UCSD-AML1 (cell line): ENCODE measurements at regions not wholly inside any gene's neighbourhood (a gene's known extent, or its start where the extent isn't known, plus 50 kb on each side); places are given as distances from the start of the nearest gene placed in this dataset.

Experiments
- DNase-seq: peaks from one replicate; lab custom pipeline; 2025; ENCODE audit not compliant: unreplicated experiment; lab: John Stamatoyannopoulos, UW

DNA sequence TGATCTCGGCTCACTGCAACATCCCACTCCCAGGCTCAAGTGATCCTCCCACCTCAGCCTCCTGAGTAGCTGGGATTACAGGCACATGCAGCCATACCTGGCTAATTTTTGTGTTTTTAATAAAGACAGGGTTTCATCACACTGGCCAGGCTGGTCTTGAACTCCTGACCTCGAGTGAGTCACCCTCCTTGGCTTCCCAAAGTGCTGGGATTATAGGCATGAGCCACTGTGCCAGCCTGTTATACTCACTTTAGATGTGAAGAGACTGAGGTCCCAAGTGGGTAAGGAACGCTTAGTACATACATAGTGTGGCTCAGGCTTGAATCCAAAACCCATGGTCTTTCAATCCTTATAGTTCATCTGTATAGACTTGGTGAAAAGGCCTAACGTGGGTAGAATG lies 63.7 kb upstream of the EPS8L3 start:
- DNase-seq = no peak

DNA sequence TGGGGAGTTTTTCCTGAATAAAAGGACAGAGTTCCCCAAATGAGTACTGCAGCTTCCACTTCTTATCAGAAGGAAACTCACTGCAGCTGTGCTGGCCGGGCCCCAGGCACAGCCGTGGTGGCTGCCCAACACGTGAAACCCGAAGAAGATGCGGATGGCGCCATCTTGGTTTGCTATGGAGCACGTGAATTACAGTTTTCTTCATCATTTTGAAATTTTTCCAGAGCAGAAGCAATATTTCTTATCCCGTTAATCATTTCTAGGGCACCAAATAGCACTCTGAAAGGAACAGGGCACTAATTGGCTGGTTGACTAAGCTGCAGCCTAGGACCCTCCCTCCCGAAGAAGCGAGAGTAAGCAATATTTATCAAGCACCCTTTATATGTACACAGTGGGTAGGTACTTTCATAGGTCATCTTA lies 63.2 kb upstream of the EPS8L3 start:
- peak; percentile 34 for DNase-seq

DNA sequence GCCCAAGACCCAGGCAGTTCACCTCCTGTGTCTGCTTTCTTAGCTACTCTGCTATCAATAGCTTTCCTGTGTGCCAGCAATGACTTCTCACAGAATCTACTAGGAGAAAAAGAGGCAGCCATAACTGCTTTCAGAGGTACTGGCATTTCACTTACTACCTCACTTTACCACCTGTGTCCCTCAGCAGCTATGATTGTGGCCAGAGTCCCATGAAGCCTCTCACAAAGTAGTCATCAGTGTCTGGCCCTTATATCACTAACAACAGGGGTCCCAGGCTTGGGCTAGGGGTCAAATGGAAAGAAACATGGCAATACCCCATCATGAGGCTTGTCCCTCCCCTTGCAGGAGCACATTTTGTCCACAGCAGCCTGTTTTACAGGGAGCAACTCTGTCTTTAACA lies 62.7 kb upstream of the EPS8L3 start:
- DNase-seq = no peak

DNA sequence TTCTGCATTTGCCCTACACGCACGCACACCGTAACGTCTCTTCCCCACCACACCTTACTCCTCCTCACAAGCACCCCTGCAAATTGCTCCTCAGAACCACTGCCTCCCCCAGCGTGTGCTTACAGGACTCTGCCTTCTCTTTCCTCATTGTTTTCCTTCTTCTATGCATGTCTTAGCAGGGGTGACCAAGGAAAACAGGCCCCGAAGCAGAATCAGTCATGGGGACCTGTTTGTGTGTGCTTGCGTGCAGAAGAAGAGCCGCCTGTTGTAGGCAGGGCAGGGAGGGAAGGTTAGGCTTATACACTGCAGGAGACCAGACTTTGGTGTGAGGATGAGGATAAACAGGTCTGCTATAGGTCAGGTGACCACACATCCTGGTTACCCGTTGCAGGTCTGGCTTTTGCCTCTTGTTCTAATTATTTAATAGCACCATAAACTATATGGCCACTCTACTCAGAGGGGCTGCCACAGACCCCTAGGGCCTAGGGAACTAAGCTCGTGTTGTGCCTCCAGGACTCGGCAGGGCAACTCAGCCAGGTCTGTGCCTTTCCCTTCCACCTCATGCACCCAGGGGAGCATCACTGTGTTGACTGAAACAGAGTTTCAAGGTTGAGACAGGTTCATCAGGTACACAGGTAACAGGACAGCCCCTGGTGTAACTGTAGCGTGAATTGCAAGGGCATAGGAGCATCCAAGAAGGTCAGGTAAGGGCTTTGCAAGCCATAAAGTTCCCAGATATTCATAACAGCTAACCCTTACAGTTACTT lies 60.8 kb upstream of the EPS8L3 start:
- DNase-seq = no peak

DNA sequence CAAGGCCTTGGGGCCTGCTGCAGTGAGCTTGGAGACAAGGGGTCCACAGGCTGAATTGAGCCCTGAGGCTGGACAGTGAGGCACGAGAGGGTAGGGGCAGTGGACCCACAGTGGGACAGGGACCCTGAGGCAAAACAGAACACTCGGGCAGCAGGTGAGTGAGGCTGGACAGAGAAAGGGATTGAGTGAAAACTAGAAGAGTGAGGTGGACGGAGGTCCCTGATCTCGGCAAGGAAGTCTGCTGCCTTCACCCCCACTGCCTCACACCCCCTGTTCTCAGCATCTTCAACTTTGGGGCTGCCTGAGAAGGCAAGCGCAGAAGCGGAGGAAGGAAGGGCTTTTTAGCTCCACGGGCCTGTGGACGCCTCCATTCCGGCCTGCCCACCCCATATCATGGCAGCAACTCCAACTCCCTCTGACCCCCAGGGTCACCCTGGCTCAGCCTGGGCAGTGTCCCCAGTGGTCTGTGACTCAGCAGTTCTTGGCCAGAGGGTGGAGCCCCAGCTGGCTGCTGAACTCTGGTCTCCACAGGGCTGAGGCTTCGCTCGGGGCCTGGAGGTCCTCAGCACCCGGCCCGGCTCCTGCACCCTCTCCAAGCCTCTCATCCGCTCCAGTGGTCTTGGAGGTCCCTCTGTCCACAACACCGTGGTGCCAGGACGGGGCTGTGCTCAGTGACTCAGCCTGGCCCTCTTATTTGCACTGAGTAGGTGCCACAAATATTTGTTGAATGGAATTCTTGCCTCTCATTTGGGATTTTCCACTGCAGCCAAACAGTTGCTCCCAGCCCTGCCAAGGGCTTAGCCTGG lies 60.0 kb upstream of the EPS8L3 start:
- DNase-seq = no peak

DNA sequence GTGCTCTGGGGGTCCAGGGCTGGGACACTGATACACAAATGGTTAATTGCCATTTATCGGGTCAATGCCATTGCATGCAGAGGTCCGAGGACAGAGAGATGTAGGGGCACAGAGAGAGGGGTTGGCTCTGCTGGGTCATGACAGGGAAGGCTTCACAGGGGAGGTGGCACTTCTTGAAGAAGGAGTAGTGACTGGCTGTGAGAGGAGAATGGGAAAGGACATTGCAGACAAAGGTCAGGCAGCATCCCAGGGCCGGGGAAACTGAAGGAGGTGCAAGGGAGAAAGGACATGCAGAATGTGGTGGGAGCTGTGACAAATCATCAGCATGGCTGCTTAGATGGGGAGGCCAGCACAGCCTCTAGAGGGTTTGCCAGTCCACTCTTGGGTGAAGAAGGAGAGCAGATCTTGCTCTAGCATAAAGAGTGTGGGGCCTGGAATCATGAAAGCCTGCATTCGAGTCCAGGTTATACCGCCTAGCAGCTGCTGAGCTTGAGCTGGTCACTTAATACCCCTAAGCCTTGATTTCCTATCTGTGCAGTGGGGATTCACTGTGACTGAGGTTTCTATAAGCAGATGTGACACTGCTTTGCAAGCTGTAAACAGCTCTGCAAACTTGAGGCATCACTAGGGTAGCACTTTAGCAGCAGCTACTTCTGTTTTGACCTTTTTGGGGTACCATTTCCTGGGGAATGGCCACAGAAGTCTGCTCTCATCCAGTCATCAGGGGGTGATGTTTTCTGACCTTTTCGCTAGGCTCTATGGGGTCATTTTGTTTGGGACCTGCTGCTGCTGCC lies 59.2 kb upstream of the EPS8L3 start:
- DNase-seq = no peak

DNA sequence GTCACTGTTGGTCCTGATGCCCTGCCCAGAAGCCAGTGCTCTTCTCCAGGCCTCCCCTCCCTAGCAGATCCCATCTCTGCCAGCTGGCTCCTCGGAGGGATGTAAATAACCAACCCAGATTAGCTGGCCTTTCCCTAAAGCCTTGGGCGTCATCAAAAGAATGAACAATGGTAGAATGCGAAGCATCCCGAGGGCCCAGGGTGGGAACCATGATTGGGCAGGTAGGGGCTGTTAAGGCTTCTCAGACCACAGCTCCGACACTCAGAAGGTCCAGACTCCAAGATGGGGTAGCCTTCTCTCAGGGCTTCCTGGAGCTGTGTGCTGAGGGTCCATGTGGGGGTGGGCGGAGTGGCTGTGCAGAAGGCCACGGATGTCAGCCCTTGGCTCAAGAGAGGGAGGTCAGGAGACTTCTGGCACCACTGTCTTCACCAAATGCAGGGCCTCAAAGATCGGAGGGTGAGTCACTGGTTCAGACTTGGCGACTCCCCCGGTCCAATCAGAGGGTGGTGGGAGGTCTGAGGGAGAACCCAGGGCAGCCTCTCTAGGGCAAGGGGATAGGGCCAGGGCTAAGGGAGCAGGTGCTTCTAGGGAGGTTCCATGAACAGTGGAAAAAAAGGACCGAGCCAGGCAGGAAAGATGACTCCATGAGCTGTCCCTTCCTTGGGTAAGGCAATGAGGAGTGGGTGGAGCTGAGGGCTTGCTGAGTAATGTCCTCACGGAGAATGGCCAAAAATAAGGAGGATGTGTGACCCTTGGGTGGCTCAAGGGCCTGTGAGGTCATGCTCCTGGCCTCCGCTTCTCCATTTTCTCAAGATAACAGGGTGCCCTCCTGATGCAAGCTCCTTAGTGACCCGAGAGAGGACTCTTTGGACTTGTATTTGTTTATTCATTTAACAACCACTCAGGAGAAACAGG lies 58.4 kb upstream of the EPS8L3 start:
- no peak for DNase-seq

DNA sequence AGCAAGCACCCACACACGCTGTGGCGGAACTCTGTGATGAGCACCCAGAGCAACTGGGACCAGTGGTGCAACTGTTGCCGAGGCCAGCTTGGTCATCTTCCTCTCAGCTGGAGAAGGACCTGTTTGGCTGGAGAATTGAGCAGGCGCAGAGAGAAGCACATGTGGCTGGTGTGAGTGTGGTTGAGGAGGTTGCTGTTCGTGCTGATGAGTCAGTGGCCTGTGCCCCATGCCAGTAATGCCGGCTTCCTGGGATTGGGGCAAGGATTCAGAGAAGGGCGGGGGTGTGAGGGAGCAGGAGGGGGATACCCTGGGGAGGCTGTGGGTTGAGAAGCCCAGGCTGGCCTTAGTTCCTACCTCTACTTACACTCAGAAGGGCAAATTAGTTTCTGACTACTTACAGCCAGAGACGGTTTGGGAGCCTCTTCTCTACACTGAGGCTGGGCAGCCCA lies 57.5 kb upstream of the EPS8L3 start:
- peak; percentile 54 for DNase-seq

DNA sequence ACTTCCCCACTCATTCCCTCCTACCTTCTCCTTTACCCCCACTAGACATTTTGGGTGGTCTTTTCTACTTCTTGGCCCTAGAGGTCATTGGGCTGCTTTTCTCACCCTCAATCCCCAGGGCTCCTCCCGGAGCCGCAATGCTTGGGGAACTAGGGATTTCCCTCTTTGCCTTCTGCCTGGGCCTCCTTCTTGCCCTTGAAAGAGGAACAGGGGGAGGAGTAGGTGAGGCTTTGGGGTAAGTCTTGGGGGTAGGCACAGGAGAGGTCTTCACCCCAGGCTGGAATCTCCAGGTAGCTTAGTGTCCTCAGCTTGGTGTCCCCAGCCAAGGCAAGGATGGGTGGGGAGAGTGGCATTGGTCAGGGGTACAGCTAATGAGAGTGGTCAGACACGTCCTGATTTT lies 56.2 kb upstream of the EPS8L3 start:
- no peak for DNase-seq

DNA sequence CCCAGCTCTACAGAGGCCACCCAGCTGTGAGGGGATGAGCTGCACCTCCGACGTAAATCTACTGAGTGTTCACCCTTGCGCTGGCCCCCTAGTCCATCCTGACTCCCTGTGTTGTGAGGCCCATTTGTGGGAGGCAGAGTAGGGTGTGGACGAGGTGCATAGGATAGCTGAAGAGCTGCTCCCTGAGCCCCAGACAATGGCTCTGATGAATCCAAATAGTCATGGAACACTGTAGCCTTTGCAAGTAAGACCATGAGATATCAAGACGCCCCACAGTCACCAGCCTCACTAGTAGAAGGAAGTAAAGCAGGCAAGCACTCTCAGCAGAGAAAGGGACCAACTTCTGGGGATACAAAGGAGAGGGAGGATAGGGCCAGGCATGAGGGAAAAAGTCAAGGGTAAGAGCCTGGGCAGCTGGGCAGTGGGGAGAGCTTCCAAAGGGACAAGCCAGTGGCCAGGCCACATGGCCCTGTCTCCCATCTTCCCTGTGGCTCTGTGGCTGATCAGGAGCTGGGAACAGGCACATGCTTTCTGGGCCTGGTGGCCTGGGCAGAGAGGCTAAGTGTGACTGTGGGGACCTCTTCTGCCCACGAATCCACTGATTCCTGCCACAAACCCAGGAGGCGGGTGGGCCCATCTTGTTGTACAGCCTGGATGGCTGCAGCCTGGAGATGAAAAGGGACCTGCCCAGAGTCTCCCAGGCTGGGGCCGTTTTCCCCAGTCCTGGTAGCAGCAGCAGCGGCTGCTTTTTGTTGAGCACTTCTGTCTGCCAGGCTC lies 55.5 kb upstream of the EPS8L3 start:
- no peak for DNase-seq

DNA sequence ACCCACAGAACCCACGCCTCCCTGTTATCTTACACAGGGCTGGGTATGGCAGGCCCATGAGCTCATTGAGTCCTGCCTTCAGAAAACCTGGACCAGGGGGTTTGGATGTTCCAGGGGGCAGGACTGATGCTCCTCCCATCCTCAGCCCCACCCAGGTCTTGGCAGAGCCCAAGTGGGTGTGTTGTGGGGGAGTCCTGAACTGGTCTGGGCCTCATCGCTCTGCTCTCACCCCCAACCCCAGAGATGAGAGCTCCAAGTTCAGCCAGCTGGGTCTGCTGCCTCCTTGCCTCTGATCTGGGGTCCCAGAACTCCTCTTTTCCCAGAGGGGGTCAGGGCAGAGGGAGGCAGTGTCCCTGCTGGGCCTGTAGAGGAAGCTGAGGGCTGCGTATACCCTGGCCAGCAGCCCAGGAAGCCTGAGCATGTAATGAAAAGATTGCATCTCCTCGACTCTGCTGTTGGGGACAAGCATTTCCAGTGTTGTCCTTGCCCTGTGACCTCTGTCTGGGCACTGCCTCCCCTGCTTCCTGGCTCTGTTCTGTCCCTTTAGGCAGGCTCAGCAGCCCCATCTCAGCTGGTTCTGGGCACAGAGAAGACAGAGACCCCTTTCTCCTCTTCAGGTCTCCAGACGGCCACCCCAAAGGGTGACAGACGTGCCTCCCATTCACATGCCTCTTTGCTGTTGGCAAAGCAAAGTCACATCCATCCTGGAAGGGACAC lies 54.7 kb upstream of the EPS8L3 start:
- DNase-seq = no peak

DNA sequence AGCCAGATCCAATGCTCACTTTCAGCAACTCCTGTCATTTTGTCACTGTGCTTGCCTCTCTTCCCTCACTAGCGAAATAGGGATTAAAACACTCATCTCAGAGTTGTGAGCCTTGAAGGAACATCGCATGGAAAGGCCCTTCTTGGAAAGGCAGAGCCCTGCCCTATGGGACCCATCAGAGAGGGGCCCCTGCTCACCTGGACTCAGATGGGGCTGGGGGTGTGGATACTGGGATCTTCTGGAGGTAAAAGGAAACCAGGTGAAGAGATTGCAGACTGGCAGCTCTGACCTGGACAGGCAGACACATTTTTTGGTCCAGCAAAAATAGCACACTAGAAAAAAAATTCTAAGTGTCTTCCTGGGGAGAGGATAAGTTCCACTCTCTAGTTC lies 54.2 kb upstream of the EPS8L3 start:
- DNase-seq = no peak

DNA sequence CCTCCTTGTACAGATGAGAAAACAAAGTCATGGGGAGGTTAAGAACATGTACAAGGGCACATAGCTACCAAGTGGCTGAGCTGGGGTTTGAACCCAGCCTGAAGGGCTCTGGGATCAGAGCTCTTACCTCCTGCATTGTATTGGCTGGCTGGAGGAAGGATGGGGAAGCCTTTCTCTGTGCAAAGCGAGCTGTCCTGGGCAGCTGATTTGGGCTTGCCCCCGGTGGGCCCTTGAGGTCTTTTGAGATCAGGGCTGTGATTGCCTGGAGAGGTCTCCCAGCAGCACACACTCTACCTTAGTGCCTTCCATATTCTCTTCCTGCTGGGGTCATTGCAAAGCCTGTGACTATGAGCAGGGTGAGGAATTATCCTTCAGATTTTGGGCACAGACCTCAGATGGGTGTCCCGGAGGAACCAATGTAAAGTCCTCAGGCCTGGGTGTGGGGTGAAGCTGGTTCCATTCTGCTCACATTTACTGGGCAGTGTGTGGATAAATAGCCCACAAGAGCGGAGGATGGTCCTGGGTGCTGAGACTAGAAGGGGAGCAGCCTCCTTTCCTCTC lies 53.3 kb upstream of the EPS8L3 start:
- DNase-seq = no peak

DNA sequence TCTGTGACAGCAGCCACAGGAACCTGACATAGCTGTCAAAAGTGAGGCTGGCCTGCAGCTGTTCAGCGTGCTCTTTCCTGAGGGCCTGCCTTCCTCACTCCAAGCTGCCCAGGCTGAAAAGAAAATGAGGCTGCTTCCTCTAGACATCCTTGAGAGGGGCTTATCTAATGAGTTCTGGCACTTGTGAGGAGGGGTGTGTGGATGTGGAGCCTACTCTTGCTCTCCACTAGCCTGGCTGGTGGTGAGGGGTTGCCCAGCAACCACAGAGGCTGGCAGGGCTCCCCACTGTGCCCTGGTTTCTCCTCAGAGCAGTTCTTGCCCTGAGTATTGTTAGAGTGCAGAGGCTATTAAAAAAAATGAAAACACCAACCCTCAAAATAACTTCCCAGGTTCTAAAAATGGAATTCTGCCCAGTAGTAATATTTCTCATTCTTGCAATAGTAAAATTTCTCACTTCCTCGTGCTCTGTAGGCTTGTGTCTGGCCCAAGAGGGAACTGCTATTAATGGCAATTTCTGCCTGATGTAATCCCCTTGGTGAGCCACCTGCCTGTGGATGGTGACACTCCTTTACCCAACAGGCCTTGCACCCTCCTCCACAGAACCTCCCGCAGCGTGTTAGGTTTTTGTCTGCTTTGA lies 52.6 kb upstream of the EPS8L3 start:
- peak; percentile 50 for DNase-seq

DNA sequence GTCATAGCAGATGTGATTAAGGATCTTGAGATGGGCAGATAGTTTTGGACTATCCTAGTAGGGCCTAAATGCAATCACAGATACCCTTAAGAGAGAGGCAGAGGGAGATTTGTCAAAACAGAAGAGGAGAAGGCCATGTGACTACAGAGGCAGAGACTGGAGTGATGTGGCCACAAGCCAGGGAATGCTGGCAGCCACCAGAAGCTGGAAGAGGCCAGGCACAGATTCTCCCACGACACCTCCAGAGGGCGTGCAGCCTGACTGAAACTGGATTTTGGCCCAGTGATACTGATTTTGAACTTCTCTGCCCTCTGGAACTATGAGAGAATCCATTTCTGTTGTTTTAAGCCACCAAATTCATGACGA lies 52.1 kb upstream of the EPS8L3 start:
- no peak for DNase-seq

DNA sequence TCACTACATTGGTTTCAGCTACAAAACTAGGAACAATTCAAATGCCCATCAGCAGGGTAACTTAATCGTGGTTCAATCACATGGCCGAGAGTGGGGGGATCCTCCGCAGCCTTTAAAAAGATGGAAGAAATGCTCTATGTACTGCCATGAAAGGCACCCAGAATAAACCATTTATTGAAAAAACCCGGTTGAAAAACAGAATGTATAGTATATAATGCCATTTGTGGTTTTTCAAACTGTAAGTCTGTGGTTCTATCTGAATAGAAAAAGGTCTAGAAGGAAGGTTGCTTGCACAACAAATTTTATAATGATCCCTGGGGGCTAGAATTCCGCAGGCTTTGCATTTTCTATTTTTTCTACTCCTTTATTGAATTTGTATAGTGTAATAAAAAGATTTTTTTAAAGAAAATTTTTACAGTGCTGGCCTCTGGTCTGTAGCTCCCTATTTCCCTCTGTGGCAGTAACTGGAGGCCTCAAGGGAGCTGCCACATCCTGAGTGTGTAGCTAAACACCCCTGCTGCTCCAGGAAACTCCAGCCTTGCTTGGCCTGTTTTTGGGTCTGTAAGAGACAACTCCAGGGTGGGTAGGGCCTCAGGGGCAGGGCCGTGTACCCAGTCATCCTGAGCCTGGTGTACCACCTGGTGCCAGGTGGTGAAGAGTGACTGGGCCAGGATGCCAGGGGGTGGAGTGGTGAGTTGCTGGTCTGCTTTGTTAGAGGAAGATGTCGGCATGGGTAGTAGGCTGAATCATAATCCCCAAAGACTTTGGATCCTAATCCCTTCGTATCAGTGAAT lies 51.5 kb upstream of the EPS8L3 start:
- no peak for DNase-seq

DNA sequence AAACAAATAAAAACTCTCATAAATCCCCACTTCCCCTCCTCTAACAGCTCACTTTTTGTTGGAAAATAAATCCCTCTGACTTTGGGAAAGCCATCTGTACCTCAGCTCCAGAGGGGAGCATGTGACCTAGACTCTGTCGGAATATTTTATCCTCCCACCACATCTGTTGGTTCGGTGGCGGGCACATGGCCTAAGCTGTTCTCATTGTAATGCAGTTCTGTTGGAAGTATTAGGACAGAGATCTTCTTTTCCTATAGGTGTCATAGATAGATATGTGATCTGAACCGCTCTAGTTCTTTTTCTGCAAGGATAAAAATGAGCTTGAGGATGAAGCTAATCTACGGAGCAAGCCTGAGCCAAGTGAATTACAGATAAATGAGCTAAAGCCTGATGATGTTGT lies 50.5 kb upstream of the EPS8L3 start:
- DNase-seq = no peak
